ENCODE measurements at regions not wholly inside any gene's neighbourhood (a gene's known extent, or its start where the extent isn't known, plus 50 kb on each side); places are given as distances from the start of the nearest gene placed in this dataset.
"Not testable (repeated sequence)": the region's sequence is repeated elsewhere in the genome, so short reads cannot be mapped to it uniquely, and the experiment has no call there.

DNA sequence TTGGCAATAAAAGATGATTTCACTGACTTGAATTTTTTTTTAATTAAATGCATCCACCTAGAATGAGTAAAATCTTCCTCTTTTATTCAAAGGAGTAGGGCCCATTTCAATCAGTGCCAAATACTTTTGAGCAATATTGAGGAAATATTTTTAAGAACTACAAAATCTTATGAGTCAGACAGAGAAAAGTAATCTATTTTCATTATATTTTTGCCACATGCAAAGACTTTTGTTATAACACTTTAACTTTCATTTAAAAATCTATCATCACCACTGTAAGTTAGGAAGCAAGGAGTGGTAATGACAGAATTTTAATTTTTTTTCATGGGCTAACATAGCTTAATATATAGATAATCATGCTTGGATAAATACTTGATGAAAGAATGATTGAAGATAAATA, 345.2 kb upstream of the KITLG start:
- no peak for DNase-seq

DNA sequence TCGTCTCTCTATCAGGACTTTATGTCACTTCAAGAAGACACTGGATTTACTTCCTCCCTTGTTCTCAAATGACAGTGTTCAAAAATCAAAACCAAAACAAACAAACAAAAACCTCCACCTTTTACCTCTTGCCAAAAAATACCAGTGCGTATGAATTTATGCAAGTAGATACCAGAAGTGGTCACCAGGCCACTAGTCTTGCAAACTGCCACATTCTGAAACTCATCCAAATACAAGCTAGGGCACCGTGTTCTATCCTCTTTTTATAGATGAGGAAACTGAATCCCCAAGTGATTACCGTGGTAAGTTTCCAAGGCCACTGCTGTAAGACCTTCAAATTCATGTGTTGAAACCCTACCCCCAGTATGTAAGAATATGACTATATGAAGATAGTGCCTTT, 343.9 kb upstream of the KITLG start:
- no peak for DNase-seq

DNA sequence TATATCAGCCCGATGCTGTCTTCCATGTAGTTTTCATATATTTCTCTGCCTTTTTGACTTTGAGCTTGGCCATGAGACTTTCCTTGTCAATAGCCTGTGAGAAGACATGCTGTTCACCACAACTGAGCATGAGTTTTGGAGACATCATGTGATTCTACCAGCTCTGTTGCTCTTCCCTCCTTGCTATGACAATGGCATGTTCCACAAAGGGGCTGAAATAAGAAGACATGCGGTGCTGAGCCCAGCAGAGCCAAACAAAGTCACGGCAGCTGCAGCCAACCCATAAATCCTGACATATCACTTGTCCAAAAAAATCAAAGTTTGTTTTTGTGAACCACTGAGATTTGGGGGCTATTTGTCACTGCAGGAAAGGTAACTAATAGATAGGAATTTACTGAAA, 343.4 kb upstream of the KITLG start:
- DNase-seq: no peak

DNA sequence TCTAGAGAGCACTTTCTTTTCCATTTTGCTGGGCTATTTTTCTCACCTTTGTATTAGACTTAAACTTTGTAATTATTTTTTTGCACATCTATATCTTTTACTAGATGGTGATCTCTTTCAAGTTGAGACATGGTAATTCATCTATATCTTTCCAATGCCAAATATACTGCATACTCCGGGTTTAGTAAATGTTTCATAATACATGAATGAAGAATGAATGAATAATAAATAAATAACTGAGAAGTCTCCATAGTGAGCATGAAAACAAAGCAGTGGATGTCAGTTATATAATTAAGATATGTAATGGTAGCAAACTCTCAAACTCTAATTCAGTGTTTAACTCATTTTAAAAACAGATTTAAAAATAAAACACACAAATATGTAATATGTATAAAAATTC, 342.5 kb upstream of the KITLG start:
- DNase-seq: no peak

DNA sequence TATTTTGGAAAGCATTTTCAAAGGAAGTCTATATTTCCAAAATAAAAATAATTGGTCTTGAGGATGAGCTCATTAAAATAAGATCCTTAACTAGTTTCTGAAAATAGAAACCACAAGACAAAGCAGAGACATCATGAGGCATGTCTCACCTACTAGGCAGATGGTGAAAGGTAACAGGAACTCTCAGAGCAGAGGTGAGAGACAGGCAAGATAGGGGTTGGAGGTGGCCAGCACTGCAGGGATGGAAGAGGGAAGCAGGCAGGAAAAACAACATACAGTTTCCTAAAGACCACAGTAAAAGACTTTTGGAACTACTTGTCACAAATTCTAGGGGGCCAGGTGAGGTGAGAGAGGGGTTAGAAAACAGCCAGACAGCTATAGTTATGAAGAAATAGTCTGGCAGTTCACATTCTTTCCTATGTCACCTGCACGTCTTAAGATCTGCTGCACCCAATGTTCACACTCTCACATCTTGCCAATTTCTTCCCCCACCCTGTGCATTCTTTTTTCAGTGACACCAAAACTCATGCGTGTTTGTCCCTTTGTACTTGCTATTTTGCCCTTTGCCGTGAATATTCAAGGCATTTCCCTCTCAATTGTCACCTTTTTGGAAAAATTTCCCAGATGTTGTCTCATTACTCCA, 341.7 kb upstream of the KITLG start:
- no peak for DNase-seq

DNA sequence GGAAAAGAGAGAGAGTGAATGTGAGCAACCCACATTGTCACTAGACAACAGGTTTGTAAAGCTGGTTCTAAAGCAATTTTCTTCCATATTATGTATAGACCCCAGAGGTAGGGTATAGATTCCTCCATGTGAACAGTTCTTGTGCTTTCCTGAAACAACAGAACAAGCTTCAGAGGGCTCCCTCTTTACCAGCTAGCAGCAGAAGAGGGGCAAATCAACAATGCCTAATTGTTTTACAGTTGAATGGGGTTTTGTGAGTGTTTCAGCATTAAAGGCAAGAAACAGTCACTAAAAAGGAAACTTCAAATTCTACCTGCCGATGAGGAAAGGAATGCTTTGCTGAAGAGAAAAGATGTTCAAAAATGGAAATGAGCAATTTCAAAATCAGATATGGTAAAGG, 341.2 kb upstream of the KITLG start:
- DNase-seq: no peak

DNA sequence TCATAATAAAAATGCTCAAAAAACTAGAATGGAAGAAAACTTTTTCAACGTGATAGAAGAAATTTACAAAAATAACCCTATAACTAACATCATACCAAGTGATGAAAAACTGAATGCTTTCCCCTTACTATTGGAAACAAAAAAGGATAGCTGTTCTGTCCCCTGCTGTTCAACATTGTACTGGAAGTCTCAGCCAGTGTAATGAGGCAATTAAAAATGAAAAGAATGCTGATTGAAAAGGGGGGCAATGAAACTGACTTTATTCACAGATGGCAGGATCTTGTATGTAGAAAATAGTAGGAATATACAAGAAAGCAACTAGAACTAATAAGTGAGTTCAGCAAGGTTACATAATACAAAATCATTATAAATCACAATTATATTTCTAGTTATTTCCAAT, 337.9 kb upstream of the KITLG start:
- no peak for DNase-seq

DNA sequence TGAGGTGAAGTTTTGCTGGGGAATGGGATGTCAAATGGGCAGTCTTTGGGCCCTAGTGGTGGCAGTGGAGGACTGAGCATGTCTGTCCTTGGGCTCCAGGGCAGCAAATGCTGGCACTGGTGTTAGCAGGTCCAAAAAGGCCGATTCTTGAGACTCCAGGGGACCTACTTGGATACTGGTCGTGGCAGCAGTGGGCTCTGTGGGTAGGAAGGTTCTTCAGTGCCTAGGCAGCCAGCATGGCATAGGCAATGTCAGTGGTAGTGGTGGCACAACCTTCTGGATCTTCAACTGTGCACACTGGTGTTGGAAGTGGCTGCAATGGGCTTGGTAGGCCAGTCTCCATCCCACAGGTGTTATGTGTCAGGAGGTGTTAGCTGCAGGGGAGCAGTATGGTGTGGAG, 334.7 kb upstream of the KITLG start:
- DNase-seq: no peak

DNA sequence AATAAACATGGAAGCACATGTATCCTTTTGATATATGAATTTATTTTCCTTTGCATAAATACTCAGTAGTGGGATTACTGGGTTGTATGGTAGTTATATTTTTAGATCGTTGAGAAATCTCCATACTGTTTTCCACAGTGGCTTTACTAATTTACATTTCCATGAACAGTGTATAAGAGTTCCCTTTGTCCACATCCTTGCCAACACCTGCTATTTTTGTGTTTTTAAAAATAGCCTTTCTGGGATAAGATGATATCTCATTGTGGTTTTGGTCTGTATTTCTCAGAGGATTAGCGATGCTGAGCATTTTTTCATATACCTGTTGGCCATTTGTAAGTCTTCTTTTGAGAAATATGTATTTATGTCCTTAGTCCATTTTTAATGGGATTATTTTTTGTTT, 329.2 kb upstream of the KITLG start:
- DNase-seq: no peak

DNA sequence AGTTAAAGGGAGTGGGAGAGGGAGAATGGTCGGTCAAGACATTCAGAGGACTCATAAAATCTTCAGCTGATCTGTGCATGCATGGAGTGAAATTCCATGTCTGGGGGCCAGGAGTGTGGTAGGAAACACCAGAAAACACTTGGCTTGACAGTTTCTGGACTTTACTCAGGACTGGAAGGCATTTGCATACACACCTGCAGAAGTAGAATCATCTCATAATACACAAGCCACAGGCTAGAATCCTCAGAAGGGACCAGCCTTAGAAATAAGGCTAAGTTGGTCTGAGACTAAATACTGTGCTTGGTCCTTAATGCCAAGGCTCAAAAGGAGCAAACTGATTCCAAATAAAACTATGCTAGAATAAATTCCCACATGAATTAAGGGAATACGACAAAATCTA, 328.1 kb upstream of the KITLG start:
- no peak for DNase-seq

DNA sequence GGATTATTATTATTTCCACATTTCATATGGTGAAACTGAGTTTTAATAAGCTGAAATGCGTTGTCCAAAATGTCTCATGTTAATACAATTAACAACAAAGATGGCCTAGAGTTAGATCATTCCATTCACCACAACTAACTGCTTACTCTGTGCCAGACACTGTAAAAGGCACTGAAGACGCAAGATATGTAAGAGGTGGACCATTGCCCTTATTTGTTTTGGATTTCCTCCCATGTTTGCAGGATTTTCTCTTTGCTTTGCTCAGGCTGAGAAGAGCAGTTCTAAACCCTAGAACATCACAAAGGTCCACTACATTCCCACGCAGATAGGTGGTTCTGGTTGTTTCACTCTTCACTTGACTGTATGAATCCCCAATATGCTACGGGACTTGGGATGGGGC, 324.4 kb upstream of the KITLG start:
- DNase-seq: no peak

DNA sequence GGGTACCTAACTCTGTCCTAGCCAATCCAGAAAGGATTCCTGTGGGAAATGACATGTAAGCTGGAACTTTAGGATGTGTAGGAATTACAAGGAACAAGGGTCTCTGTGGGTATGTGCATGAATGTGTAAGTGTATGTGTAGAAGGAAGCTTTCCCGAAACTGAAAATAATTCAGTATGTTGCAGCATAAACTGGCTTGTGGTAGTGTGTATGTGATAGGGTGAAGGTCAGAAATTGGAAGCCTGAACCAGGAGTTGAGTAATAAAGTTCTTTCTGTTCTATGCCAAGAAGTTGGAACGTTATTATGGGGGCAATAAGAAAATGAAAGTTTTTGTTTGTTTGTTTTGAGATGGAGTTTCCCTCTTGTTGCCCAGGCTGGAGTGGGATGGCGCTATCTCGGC, 323.1 kb upstream of the KITLG start:
- DNase-seq: no peak

DNA sequence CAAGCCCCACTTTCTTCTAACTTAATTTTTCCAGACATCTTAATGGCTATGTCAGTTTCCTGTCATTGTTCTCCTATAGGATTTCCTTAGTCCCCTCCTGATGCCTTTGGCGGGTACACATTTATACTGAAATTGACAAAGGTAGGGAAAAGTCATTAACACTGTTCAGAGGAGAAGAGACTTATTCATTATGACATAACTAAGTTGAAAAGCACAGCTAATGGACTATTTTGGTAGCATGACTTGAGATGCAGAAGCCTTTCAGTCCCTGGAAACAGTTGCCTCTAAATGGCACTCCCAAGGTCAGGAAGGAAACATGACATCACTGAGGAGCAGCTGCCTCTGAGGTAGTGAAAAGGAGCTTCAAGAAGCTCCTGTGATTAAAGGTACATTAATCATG, 317.5 kb upstream of the KITLG start:
- no peak for DNase-seq

DNA sequence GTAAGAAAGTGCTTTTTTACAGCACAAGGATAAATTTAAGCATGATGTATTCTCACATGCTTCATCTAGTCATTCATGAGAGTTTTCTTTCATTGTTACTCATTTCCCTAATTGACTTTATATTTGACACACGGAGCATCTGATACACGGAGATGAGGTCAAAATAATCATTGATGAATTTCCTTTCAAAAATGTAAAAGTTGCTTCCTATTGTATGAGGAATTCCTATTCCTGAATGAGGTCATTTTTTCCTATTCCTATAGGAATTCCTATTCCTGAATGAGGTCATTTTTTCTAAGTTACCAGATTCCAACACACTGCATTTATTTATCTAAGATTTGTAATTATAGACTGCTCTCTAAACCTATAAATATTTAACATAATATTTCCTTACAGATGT, 316.7 kb upstream of the KITLG start:
- DNase-seq: no peak

DNA sequence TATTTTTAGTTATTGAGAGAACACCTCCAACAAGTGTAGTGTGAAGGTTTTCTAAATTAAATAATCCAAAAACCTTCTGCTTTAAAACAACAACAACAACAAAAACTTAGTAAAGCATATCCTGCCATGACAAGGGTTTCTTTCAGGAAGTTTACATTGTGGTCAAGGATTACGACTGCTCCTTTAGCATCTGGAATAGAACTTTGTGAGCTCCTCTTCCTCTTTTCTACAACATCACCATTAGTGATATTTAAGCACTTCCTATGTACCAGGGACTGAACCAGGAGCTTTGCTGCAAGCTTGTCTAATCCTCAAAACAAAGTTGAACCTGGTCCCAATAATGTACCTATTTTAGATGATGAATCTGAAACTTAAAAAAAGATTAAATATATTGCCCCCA, 315.4 kb upstream of the KITLG start:
- no peak for DNase-seq

DNA sequence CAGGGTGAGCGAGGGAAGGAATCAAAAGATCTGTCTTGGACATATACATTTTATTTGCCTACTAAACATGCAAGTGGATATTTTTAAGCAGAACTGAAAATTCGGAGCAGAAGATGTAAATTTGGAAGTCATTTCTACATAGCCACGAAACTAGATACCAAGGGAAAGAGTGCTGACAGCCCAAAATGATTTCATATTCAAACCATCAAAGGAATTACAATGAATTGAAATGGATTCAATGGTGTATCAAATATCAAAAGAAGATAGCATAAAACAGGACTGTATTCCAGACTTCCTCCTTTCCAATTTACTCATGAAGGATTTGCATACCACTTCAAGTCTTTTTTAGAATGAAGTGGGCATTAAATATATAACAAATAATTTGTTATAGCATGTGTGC, 313.5 kb upstream of the KITLG start:
- no peak for DNase-seq

DNA sequence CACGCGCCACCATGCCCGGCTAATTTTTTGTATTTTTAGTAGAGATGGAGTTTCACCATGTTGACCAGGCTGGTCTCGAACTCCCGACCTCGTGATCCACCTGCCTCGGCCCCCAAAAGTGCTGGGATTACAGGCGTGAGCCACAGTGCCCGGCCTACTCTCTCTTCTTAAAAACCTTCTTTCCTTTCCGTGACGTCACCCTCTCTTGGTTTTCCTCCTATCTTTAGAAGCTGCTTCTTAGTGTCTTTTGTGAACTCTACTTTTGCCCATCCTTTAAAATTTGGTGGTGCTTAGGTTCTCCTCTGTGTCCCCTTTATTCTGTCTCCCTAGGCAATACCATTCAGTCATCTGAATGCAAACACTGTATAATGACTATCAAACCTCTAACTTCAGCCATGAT, 311.2 kb upstream of the KITLG start:
- not testable (repeated sequence) for DNase-seq

DNA sequence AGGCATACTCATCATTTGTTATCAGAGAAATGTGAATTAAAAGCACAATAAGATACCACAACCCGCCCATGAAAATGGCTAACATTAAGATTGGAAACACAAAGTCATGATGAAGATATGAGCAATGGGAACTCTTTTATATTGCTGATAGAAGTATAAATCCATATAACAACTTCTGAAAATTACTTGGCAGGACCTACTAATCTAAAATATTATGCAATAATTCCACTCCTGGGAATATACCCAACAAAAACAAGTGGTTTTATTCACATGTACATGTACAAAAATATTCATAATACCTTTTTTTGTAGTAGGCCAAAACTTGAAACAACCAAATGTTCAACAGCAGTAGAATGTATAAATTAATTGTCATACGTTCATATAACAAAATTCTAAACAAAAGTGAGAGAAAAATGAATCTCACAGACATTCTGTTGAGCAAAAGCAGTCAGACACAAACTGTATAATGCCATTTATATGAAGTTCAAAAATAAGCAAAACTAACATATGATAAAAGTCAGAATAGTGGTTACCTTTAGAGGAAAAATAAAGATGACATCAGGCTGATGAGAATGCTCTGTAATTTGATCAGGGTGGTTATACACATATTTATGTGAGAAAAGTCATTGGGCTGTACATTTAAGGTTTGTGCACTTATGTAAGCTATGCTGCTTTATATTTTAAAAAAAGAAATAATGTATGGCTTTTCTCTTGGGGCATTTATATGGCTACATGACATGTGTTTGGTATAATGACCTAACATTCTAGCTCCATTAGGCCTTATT, 309.2 kb upstream of the KITLG start:
- DNase-seq: no peak

DNA sequence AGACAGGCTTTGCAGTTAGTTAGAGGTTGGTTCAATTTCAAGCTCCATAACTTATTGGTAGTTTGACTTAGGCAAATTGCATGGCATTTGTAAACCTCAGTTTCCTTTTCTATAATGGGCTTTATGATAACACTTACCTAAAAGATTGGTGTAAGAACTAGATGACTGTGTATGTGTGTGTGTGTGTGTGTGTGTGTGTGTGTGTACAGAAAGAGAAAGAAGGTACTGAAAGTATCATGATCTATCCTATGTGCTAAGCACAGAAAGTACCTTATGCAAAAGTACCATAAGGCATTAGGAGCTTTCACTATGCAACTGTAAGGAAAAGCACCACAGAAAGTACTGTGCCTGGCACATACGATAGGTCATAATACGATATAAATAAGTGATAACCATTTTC, 304.3 kb upstream of the KITLG start:
- no peak for DNase-seq

DNA sequence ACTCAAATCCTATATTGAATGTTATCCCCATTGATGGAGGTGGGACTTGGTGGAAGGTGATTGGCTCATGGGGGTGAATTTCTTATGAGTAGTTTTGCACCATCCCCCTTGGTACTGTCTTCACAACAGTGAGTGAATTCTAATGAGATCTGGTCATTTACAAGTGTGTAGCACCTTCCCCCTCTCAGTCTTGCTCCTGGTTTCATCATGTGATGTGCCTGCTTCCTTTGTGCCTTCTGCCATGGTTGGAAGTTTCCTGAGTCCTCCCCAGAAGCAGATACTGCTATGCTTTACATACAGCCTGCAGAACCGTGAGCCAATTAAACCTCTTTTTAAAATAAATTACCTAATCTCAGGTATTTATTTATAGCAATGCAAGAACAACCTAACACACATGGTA, 302.4 kb upstream of the KITLG start:
- DNase-seq: no peak

DNA sequence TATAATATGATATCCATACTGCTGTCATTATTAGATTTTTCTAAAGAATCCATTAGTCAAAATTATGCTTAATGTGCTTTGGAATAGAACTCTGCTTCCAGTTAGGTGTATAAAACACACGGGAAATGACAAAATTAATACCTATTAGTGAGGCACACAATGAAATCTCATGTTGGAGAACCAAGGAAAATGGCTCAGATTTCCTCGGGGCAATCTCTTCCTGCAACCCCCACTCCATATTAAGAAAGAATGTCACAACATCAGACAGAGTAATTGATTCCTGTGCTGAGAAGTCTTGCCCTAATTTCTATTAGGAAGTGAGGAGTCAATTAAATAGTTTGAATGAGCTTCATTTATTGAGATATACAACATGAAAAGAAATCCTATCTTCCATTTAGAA, 299.8 kb upstream of the KITLG start:
- DNase-seq: no peak

DNA sequence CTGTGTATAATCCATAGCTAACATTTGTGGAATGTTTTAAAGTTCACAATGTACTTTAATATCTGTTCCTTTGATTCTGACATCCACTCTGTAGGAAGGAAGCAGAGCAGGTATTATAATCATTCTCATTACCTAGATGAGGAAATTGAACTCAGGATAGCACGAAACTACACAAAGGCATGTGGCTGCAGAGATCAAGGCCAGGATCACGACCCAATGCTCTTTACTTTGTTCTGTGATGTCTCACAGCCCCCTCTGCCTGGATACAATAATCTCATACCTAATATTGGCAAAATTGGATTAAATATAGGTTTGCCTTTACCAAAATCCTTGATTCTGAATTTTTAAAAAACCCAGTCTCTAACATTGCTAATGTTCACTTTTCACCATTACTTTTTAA, 298.0 kb upstream of the KITLG start:
- no peak for DNase-seq

DNA sequence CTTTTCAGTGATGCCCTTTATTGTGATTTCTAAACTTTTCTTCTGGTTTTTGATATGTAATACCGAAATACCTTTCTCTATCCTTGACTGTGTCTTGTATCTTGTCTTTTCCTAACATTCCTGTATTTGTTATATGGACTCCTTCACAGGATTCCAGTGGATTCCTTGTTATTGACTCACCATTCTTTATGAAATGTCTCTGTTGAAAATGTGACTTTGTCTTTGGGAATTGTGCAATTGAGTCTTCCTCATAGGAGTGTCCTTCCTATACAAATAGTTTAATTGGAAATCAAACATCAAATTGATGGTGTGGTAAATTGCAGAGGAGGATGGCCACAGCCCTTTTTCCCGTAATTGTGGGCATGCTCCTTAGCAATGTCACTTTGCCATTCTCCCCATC, 296.6 kb upstream of the KITLG start:
- DNase-seq: no peak

DNA sequence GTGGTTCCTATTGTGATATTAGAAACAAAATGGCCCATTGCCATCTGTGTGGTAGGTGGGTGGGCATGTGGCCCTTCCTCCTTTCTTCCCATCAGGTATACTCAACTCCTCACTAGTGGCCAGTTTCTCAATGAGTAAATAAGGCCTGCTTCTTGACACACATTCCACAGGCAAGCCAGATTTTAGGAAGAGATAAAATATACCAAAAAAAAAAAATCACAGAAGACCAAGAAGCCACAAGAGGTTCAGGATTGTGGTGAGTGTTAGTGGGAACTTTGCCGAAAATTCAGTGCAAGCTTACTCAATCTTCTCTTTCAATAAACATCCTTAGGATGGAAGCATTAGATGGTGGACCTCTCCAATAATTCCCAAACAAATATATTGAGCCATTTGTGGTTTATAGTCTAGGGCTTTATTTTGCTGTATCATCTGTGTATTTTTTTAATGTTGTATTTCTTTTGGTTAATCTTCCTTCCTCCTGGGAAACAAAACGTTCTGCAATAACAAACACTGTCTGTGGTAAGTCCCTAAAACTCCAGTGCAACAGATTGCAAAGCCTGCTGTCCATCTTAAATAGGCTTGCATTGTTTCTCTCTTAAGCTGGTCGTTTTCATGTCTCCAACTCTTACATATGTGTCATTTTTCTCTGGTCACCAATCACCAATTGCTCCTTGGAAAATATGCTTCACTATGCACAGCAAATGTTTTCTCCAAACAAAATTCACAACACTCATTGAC, 289.9 kb upstream of the KITLG start:
- no peak for DNase-seq

All from NCI-H2171 (cell line).